HG03521 (cell line): ENCODE measurements at regions not wholly inside any gene's neighbourhood (a gene's known extent, or its start where the extent isn't known, plus 50 kb on each side); places are given as distances from the start of the nearest gene placed in this dataset.

Experiments used
- ATAC-seq: cut with Tn5 transposase; IDR thresholded peaks from one replicate; pipeline ENCODE4 v1.9.1; 2021; ENCODE audit warnings: mild to moderate bottlenecking, moderate library complexity; ENCODE audit not compliant: unreplicated experiment

- ATAC-seq, result no peak
Measured at GRCh38 chr22:18731075-18731666, 119.5 kb upstream of the RIMBP3 start.

DNA sequence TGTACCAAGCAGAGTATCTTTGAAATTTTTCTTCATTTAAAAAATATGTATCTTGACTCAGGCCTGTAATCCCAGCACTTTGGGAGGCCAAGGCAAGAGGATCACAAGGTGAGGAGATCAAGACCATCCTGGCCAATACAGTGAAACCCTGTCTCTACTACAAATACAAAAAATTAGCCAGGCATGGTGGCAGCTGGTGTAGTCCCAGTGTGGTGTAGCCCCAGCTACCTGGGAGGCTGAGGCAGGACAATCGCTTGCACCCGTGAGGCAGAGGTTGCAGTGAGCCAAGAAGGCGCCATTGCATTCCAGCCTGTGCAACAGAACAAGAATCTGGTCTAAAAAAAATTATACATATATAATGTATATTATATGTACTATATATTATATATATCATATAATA is 118.7 kb upstream of the RIMBP3 start:
- ATAC-seq, result peak; percentile 96
